Fibroblast of peridontal ligament (primary cell): ENCODE measurements at regions not wholly inside any gene's neighbourhood (a gene's known extent, or its start where the extent isn't known, plus 50 kb on each side); places are given as distances from the start of the nearest gene placed in this dataset.
A peak's percentile ranks its signal among the peaks of the same experiment; 100 is the strongest.
"Not testable (repeated sequence)": the region's sequence is repeated elsewhere in the genome, so short reads cannot be mapped to it uniquely, and the experiment has no call there.

ENCODE experiments used
- DNase-seq: peaks from one replicate; pipeline ENCODE4 v3.0.0-alpha.2; 2010; ENCODE audit errors: extremely low read depth

DNA sequence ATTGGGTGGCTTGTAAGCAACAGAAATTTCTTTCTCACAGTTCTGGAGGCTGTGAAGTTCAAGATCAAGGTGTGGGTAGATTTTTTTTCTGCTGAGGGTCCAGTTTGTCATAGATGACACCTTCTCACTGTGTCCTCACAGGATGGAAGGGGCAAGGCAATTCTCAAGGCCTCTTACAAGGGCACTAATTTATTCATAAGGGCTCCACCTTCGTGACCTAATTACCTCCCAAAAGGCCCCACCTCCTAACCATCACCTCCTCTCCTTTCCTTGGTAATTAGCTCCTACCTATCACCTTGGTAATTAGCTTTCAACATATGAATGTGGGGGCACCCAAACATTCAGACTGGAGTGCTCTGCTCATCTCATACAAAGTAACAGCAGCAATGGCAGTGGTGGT, 92.3 kb upstream of the CD44 start:
- DNase-seq = no peak

DNA sequence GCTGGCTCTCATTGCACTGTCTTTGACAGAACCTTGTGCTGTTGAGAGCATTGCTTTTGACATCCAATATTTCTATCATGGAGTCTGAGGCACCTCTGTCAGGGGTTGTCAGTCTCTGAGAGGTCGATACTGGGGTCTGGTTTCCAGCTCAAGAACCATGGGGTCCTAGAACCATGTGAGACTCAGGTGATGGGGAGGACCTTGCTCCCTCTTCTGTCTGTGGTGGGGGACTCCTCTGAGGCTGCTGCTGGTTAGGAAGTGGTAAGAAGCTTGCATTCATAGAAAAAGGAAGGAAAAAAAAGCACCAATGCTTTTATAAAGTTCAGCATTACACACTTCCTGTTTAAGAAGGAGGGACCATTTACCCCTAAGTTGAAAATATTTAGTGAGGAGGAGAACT, 91.8 kb upstream of the CD44 start:
- DNase-seq = no peak

GRCh38 chr11:35047769-35048168, 91.2 kb upstream of the CD44 start:
- DNase-seq = no peak

DNA sequence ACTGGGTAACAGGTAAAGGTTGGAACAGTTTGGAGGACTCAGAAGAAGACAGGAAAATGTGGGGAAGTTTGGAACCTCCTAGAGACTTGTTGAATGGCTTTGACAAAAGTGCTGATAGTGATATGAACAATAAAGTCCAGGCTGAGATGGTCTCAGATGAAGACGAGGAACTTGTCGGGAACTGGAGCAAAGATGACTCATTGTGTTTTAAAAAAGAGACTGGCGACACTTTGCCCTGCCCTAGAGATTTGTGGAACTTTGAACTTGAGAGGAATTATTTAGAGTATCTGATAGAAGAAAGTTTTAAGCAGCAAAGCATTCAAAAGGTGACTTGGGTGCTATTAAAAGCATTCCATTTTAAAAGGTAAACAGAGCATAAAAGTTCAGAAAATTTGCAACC, 90.6 kb upstream of the CD44 start:
- not testable (repeated sequence) for DNase-seq

DNA sequence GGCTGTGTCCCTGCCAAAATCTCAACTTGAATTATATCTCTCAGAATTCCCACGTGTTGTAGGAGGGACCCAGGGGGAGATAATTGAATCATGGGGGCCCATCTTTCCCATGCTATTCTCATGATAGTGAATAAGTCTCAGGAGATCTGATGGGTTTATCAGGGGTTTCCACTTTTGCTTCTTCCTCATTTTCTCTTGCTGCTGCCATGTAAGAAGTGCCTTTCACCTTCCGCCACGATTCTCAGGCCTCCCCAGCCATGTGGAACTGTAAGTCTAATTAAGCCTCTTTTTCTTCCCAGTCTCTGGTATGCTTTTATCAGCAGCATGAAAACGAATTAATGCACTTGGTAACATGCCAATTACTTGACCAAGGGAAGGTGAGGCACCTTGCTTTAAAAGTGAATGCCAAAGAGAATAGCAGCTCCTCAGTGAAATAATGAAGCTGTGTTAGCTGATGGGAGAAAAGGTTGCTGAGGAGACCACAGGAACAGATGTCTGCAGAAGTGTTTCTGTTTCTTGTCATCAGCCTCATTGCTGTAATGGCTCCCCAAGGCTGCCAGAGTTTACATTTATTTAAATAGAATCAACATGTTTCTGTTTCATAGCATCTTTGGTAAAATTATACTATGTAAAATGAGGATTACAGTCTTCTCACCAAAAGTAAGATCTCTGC, 89.0 kb upstream of the CD44 start:
- DNase-seq = peak; percentile 50

DNA sequence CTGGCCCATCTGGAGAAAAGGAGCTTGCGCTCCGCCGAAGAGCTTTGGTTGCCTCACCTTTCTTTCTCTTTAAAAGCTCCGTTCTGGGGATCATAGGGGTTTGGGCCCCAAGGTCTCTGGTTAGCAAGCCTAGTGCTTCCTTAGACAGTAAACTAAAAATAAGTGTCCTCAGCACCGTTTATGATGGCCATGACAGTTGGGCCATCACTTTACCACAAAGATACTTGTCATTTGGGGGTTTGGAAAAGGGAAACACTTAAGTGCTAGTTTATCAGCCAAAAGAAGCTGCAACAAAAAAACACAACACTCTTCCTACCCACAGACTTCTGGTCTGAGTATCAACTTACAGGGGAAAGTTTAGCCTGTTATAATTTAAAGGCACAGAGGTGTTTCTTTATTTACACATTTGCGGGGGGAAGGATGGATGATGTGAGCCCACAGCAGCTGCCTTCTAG, 88.4 kb upstream of the CD44 start:
- DNase-seq = no peak

DNA sequence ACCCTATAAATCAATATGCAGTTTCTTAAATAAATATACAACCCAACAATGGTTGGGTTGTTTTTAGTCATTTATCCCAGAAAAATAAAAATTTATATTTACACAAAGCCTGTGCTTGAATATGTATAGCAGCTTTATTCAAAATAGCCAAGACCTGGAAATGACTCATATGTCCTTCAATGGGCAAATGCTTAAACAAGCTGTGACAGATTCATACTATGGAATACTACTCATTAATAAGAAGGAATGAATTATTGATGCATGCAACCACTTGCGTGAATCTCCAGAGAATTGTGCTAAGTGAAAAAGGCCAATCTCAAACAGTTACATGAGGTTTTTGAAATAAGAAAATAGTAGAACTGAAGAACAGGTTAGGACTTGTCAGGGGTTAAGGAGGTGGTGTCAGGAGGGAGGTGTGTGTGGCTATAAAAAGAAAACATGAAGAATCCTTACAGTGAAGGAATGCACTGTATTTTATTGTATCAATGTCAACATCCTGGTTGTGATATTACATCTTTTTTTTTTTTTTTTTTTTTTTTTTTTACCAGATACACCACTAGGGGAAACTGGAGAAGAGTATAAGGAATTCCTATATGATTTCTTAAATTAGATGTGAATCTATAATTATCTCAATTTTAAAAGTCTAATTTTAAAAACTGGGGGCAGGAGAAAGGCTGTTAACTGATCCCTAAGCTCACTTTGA, 82.4 kb upstream of the CD44 start:
- no peak for DNase-seq

DNA sequence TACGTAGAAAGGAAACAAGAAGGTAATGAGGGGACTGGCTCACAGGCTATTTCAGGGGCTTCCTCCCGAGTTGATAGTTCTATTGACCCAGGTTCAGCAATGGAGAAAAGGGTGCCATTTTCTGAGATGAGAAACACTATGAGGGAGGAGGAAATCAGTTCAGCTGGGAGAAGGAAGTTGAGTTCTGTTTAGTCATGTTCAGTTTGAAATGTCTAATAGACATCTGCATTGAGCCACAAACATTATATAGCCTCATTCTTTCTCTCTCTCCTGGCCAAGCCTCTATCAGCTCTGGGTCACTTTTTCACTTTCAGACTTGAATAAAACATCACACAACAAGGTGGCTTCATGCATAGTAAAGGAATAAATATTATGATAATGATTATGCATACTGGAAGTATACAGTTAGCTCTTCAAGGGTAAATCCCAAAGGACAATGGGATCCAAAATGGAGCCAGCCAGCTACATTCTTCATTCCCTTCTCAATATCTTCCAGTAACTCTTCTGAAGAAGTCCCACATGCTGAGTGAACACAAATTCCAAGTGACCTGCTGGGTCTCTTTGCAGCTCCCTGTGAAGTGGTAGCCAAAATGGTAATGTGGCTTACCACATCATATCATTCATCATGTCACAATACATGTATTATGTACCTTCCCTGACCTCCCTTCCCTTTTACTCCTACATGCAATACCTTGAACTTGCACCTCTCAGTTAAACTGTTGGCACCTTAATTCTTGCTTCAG, 80.9 kb upstream of the CD44 start:
- DNase-seq = no peak

GRCh38 chr11:35058669-35059434, 80.1 kb upstream of the CD44 start:
- DNase-seq = no peak

- no peak for DNase-seq
These were observed 77.2 kb upstream of the CD44 start for GRCh38 chr11:35061516-35062440.

DNA sequence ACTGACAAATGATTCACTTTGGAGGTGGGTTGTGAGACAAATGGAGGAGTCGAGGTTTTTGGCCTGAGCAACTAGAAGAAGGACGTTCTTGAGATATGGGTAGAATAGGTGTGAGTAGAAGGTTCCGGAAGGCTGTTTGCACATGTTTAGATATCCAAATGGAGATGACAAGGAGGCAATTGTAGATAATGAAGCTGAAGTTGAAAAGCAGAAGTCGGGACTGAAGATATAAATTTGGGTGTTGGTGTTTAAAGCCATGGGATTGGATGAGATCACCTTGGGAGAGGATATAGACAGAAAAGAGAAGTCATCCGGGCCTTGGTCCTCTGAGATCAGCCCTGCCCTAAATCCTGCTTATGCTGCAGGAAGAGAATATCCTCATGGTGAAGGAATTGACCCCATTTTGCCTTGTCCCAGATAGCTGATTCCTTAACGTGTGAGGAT, 75.5 kb upstream of the CD44 start:
- DNase-seq = no peak

- DNase-seq = peak; percentile 93
These were observed 74.7 kb upstream of the CD44 start for GRCh38 chr11:35064114-35064800.

DNA sequence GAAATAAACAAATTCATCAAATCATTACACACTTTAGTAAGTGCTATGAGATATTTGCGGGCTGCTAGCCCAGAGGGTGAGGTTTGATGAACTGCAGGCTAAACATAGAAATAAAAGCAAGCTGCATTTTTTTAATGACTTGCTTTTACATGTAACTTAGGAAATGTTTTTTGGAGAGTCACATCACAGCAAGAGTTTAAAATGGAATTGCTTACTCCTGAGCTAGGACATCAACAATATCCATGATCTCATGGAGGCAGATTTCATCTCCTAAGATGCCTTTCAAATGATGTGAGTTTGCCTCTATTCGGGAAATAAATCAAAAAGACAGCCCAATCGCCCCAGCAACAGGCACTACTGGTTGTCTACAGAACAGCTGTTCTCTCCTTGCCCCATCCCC, 73.4 kb upstream of the CD44 start:
- DNase-seq = peak; percentile 75

GRCh38 chr11:35066030-35066429, 72.9 kb upstream of the CD44 start:
- no peak for DNase-seq

GRCh38 chr11:35066783-35067423, 72.1 kb upstream of the CD44 start:
- no peak for DNase-seq

GRCh38 chr11:35071722-35072121, 67.2 kb upstream of the CD44 start:
- no peak for DNase-seq

GRCh38 chr11:35073691-35074419, 65.1 kb upstream of the CD44 start:
- DNase-seq = peak; percentile 58

DNA sequence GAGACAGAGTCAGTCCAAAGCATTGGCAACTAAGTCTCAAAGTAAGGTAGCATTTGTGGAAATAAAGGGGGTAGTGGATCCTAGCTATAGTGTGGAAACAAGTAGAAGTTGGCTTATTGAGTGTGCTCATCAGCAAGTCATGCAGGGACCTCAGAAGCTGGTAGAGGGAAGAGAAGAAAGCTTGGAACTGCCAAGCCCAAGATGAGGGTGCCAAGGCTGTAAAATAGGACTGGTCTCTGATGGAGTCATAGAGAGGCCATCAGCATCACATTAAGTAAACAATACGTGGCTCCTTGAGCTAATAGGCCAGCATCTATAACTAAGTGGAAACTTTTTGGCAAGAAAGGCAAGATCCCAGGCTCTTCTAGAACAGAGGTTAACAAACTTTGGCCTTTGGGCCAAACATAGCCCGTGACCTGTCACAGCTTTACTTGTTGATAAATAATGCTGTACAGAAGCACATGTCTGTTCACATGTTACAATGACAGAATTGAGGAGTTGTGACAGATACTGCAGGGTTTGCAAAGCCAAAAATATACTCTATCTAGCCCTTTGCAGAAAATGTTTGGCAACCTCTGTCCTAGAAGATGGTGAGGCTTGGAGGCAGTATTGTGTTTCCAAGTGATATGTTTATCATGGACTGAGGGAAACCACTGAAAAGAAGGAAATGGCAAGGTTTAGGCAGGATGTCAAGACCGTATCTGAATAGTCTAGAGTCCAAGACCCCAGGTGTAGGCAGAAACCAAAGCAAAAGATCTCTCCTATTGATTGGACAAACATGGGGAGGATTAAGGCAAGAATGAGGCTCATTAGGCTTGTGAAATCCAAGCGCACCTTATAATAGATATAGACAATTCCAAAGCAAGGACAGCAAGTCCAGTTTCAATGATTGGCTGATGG, 62.5 kb upstream of the CD44 start:
- no peak for DNase-seq
